MCF 10A (cell line): ENCODE measurements at regions not wholly inside any gene's neighbourhood (a gene's known extent, or its start where the extent isn't known, plus 50 kb on each side); places are given as distances from the start of the nearest gene placed in this dataset.

Source experiments
- BruUV-seq: library from RNA; stranded (reverse); fragments of 400-500 nt; replicated peaks from 2 replicates; lab custom pipeline; 2021; lab: Mats Ljungman, UMichigan
- CTCF ChIA-PET: fragments of 300-600 bp; sonication (Branson Sonifier 250); formaldehyde crosslinking; extraction: SDS; loops from one replicate; lab custom pipeline; 2021; ENCODE audit warnings: antibody characterized with exemption, inconsistent platforms; lab: Yijun Ruan, JAX
- POLR2A ChIA-PET: fragments of 300-600, 350-650 bp; sonication (Branson Sonifier 250); formaldehyde crosslinking; extraction: SDS; loops from one replicate; lab custom pipeline; 2020; ENCODE audit warnings: antibody characterized with exemption, inconsistent platforms; lab: Yijun Ruan, JAX
- DNase-seq: peaks from one replicate; pipeline ENCODE4 v3.0.0-alpha.2; 2018; ENCODE audit not compliant: unreplicated experiment
- H3K27ac Mint-ChIP-seq: one replicate; pipeline ENCODE4 v1.8.0; 2022; ENCODE audit warnings: mild to moderate bottlenecking, low read depth, mixed read lengths; ENCODE audit not compliant: unreplicated experiment
- H3K27me3 Mint-ChIP-seq: one replicate; pipeline ENCODE4 v1.8.0; 2022; ENCODE audit warnings: mixed read lengths; ENCODE audit not compliant: insufficient read depth, unreplicated experiment
- H3K36me3 Mint-ChIP-seq: one replicate; pipeline ENCODE4 v1.8.0; 2022; ENCODE audit warnings: mild to moderate bottlenecking, moderate library complexity, mixed read lengths; ENCODE audit not compliant: insufficient read depth, unreplicated experiment
- H3K4me1 Mint-ChIP-seq: one replicate; pipeline ENCODE4 v1.8.0; 2022; ENCODE audit warnings: mixed read lengths; ENCODE audit not compliant: insufficient read depth, unreplicated experiment
- H3K4me3 Mint-ChIP-seq: one replicate; pipeline ENCODE4 v1.8.0; 2022; ENCODE audit warnings: mild to moderate bottlenecking, moderate library complexity, mixed read lengths; ENCODE audit not compliant: unreplicated experiment
- H3K9me3 Mint-ChIP-seq: one replicate; pipeline ENCODE4 v1.8.0; 2022; ENCODE audit warnings: mixed read lengths; ENCODE audit not compliant: unreplicated experiment
- CTCF ChIP-seq: fragments of 200-600 bp; IDR thresholded peaks from one replicate; pipeline ENCODE4 v1.8.0; 2022; ENCODE audit warnings: antibody characterized with exemption, mild to moderate bottlenecking; ENCODE audit not compliant: unreplicated experiment
- intact Hi-C: fragments of 100-400 bp; cut with micrococcal nuclease; formaldehyde crosslinking; loops from 2 replicates; pipeline ENCODE4 v1.14.1; 2022

GRCh38 chr4:126265888-126266287, 951.1 kb downstream of the FAT4 start:
- Mint-ChIP-seq H3K9me3 (no peaks in the 10 kb centered on the region), H3K27ac (no peak overlapping the region), H3K36me3 (no peaks in the 10 kb centered on the region), H3K4me1 (peaks cover 6% of the 10 kb centered on the region), H3K4me3 (no peak overlapping the region), H3K27me3 (no peaks in the 10 kb centered on the region)
- no peak for DNase-seq
- ChIA-PET POLR2A (interaction anchor here (0.7 kb wide), 2 partner anchors 191 to 554 kb away, joined by 3 read pairs; no protein-coding TSS in a partner anchor), CTCF (no interaction called here)
- TF ChIP-seq CTCF, result no peak
- BruUV-seq, result no TSS peak
- intact Hi-C loops, result no loop called here

GRCh38 chr4:126267689-126268088, 952.9 kb downstream of the FAT4 start:
- H3K9me3 Mint-ChIP-seq, result no peaks in the 10 kb centered on the region
- peak overlapping the region; percentile 63 for H3K27ac Mint-ChIP-seq
- no peaks in the 10 kb centered on the region for H3K27me3 Mint-ChIP-seq
- intact Hi-C loops, result no loop called here
- no peaks in the 10 kb centered on the region for H3K36me3 Mint-ChIP-seq
- no peak overlapping the region for H3K4me3 Mint-ChIP-seq
- peak; percentile 33 for DNase-seq
- BruUV-seq, result no TSS peak
- TF ChIP-seq CTCF, result no peak
- ChIA-PET CTCF (no interaction called here), POLR2A (no interaction called here)
- peaks cover 6% of the 10 kb centered on the region for H3K4me1 Mint-ChIP-seq

- Mint-ChIP-seq H3K36me3 (no peaks in the 10 kb centered on the region), H3K27ac (peak overlapping the region; percentile 63), H3K27me3 (no peaks in the 10 kb centered on the region), H3K9me3 (no peaks in the 10 kb centered on the region), H3K4me3 (no peak overlapping the region), H3K4me1 (peaks cover 6% of the 10 kb centered on the region)
- no peak for TF ChIP-seq CTCF
- peak; percentile 63 for DNase-seq
- no TSS peak for BruUV-seq
- ChIA-PET CTCF (no interaction called here), POLR2A (no interaction called here)
- intact Hi-C loops, result no loop called here
Measured at GRCh38 chr4:126268106-126268505, 953.4 kb downstream of the FAT4 start.

GRCh38 chr4:126269106-126269505, 954.4 kb downstream of the FAT4 start:
- DNase-seq, result no peak

More at GRCh38 chr4:126269106-126269505, 954.4 kb downstream of the FAT4 start:
- Mint-ChIP-seq H3K27me3 (no peaks in the 10 kb centered on the region), H3K4me3 (no peak overlapping the region), H3K36me3 (no peaks in the 10 kb centered on the region), H3K27ac (no peak overlapping the region), H3K9me3 (no peaks in the 10 kb centered on the region), H3K4me1 (peaks cover 6% of the 10 kb centered on the region)
- POLR2A ChIA-PET, result no interaction called here
- intact Hi-C loops, result no loop called here
- no TSS peak for BruUV-seq
- CTCF ChIA-PET, result no interaction called here
- no peak for TF ChIP-seq CTCF
